Upper lobe of left lung (tissue), 4 donors: ENCODE measurements at regions not wholly inside any gene's neighbourhood (a gene's known extent, or its start where the extent isn't known, plus 50 kb on each side); places are given as distances from the start of the nearest gene placed in this dataset.

Source experiments
- CTCF ChIP-seq, 6 experiments: fragments of 450-650 bp in 4 of 6; fragments of 200-600 bp in 2 of 6; sonication (generic) in 2 of 6; IDR thresholded peaks; one replicate each; pipeline ENCODE4 v1.5.1; 2016 to 2019; ENCODE audit warnings: antibody characterized with exemption in 6 of 6
- EP300 ChIP-seq, 4 donors: sonication (generic); formaldehyde crosslinking; IDR thresholded peaks; one replicate each; pipeline ENCODE4 v1.5.1; 2017; ENCODE audit warnings: antibody characterized with exemption in 4 of 4, control low read depth in 2 of 4
- POLR2AphosphoS5 ChIP-seq, 2 donors: sonication (generic); formaldehyde crosslinking; IDR thresholded peaks; one replicate each; pipeline ENCODE4 v1.5.1; 2017; ENCODE audit warnings: antibody characterized with exemption in 2 of 2

DNA sequence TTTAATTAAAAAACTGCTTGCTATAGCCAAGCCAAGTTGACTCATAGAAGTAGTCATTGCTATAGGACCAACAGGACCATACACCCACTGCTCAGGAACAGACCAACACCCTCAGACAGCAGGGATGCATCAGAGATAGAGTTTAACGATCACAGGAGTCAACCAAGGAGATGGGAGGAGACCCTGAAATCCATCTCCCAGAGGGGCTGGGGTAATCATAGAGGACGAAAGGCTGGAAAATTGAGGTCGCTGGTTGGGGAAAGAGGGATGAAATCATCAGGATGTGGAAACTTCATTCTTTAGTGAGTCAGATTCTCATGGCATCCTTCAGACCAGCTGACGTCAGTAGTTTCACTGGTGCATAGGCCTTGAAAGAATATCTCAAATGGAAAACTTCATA lies 160.4 kb upstream of the GPC6 start:
- TF ChIP-seq CTCF (IDR thresholded peaks at IDR 0.05) = no peak
- TF ChIP-seq EP300 (IDR thresholded peaks at IDR 0.05) = no peak
- TF ChIP-seq POLR2AphosphoS5 (IDR thresholded peaks at IDR 0.05) = no peak
